ENCODE measurements at regions not wholly inside any gene's neighbourhood (a gene's known extent, or its start where the extent isn't known, plus 50 kb on each side); places are given as distances from the start of the nearest gene placed in this dataset.
A peak's percentile ranks its signal among the peaks of the same experiment; 100 is the strongest.

GRCh38 chr12:102741196-102741595, 175.8 kb downstream of the PAH start:
- H3K36me3 Mint-ChIP-seq: no peaks in the 10 kb centered on the region
- DNase-seq: no peak
- ChIA-PET POLR2A (no interaction called here), CTCF (no interaction called here)
- Histone ChIP-seq H3K4me3 (ENCODE audit: low read length) (no peak overlapping the region), H3K36me3 (ENCODE audit: insufficient read depth, low read length) (no peaks in the 10 kb centered on the region), H3K27ac (ENCODE audit: low read depth, low read length) (no peak overlapping the region), H3K27me3 (ENCODE audit: insufficient read depth, low read length, poor library complexity, severe bottlenecking) (no peaks in the 10 kb centered on the region), H3K4me1 (ENCODE audit: insufficient read depth, low read length) (no peaks in the 10 kb centered on the region), H3K9me3 (ENCODE audit: low read length) (no peaks in the 10 kb centered on the region)
- no peaks in the 10 kb centered on the region for H3K4me1 Mint-ChIP-seq
- no peak overlapping the region for H3K4me3 Mint-ChIP-seq
- peaks cover 2 to 4% of the 10 kb centered on the region in 2 donors for H3K27me3 Mint-ChIP-seq
- peaks cover 0 to 5% (median 0%) of the 10 kb centered on the region in 5 donors for H3K9me3 Mint-ChIP-seq
- H3K27ac Mint-ChIP-seq: no peak overlapping the region

GRCh38 chr12:102740141-102740955, 176.7 kb downstream of the PAH start:
- Histone ChIP-seq H3K36me3 (ENCODE audit: insufficient read depth, low read length) (no peaks in the 10 kb centered on the region), H3K27me3 (ENCODE audit: insufficient read depth, low read length, poor library complexity, severe bottlenecking) (no peaks in the 10 kb centered on the region), H3K9me3 (ENCODE audit: low read length) (no peaks in the 10 kb centered on the region), H3K4me1 (ENCODE audit: insufficient read depth, low read length) (no peaks in the 10 kb centered on the region), H3K4me3 (ENCODE audit: low read length) (no peak overlapping the region), H3K27ac (ENCODE audit: low read depth, low read length) (no peak overlapping the region)
- DNase-seq: no peak
- ChIA-PET CTCF (interaction anchor here (0.8 kb wide), 1 partner anchor 17 kb away, joined by 3 read pairs; no protein-coding TSS in a partner anchor), POLR2A (no interaction called here)
- H3K36me3 Mint-ChIP-seq: no peaks in the 10 kb centered on the region
- no peak overlapping the region for H3K4me3 Mint-ChIP-seq
- no peaks in the 10 kb centered on the region for H3K27me3 Mint-ChIP-seq
- H3K9me3 Mint-ChIP-seq: peaks cover 0 to 5% (median 0%) of the 10 kb centered on the region in 5 donors
- H3K27ac Mint-ChIP-seq: no peak overlapping the region
- H3K4me1 Mint-ChIP-seq: peaks cover 4% of the 10 kb centered on the region in 3 donors

GRCh38 chr12:102736328-102736727, 180.7 kb downstream of the PAH start:
- no peaks in the 10 kb centered on the region for H3K27me3 Mint-ChIP-seq
- no peak overlapping the region for H3K4me3 Mint-ChIP-seq
- Histone ChIP-seq H3K9me3 (ENCODE audit: low read length) (no peaks in the 10 kb centered on the region), H3K36me3 (ENCODE audit: insufficient read depth, low read length) (no peaks in the 10 kb centered on the region), H3K4me1 (ENCODE audit: insufficient read depth, low read length) (no peaks in the 10 kb centered on the region), H3K27me3 (ENCODE audit: insufficient read depth, low read length, poor library complexity, severe bottlenecking) (no peaks in the 10 kb centered on the region), H3K4me3 (ENCODE audit: low read length) (no peak overlapping the region), H3K27ac (ENCODE audit: low read depth, low read length) (no peak overlapping the region)
- H3K9me3 Mint-ChIP-seq: peaks cover 0 to 5% (median 0%) of the 10 kb centered on the region in 5 donors
- H3K27ac Mint-ChIP-seq: peak overlapping the region in 1 of 8 donors; percentile 87
- H3K4me1 Mint-ChIP-seq: peaks cover 5 to 10% (median 6%) of the 10 kb centered on the region in 3 donors
- POLR2A ChIA-PET: no interaction called here
- no peak for DNase-seq
- CTCF ChIA-PET: no interaction called here
- no peaks in the 10 kb centered on the region for H3K36me3 Mint-ChIP-seq

GRCh38 chr12:102735104-102735503, 181.9 kb downstream of the PAH start:
- no peak overlapping the region for H3K27ac ChIP-seq (ENCODE audit: low read depth, low read length)
- peak overlapping the region in 1 of 7 donors; percentile 14 for H3K4me3 Mint-ChIP-seq
- H3K27ac Mint-ChIP-seq: peak overlapping the region in 4 of 8 donors; percentile 12 to 76 (median 29)
- H3K36me3 ChIP-seq (ENCODE audit: insufficient read depth, low read length): no peaks in the 10 kb centered on the region
- POLR2A ChIA-PET: no interaction called here
- CTCF ChIA-PET: no interaction called here
- no peaks in the 10 kb centered on the region for H3K27me3 Mint-ChIP-seq
- no peaks in the 10 kb centered on the region for H3K36me3 Mint-ChIP-seq
- peaks cover 0 to 5% (median 0%) of the 10 kb centered on the region in 5 donors for H3K9me3 Mint-ChIP-seq
- H3K4me1 Mint-ChIP-seq: peaks cover 5 to 10% (median 6%) of the 10 kb centered on the region in 3 donors
- H3K27me3 ChIP-seq (ENCODE audit: insufficient read depth, low read length, poor library complexity, severe bottlenecking): no peaks in the 10 kb centered on the region
- DNase-seq: no peak
- no peaks in the 10 kb centered on the region for H3K9me3 ChIP-seq (ENCODE audit: low read length)
- H3K4me3 ChIP-seq (ENCODE audit: low read length): no peak overlapping the region
- no peaks in the 10 kb centered on the region for H3K4me1 ChIP-seq (ENCODE audit: insufficient read depth, low read length)

- no peak for DNase-seq
- Histone ChIP-seq H3K4me3 (ENCODE audit: low read length) (no peak overlapping the region), H3K27ac (ENCODE audit: low read depth, low read length) (no peak overlapping the region), H3K4me1 (ENCODE audit: insufficient read depth, low read length) (no peaks in the 10 kb centered on the region), H3K36me3 (ENCODE audit: insufficient read depth, low read length) (no peaks in the 10 kb centered on the region), H3K9me3 (ENCODE audit: low read length) (no peaks in the 10 kb centered on the region), H3K27me3 (ENCODE audit: insufficient read depth, low read length, poor library complexity, severe bottlenecking) (no peaks in the 10 kb centered on the region)
- H3K27ac Mint-ChIP-seq: no peak overlapping the region
- no peaks in the 10 kb centered on the region for H3K27me3 Mint-ChIP-seq
- no peak overlapping the region for H3K4me3 Mint-ChIP-seq
- POLR2A ChIA-PET: no interaction called here
- H3K36me3 Mint-ChIP-seq: no peaks in the 10 kb centered on the region
- no peaks in the 10 kb centered on the region for H3K9me3 Mint-ChIP-seq
- H3K4me1 Mint-ChIP-seq: peaks cover 5 to 10% (median 6%) of the 10 kb centered on the region in 3 donors
- CTCF ChIA-PET: no interaction called here
These were observed 186.0 kb downstream of the PAH start for GRCh38 chr12:102730996-102731395.

GRCh38 chr12:102728506-102729242, 188.4 kb downstream of the PAH start:
- Histone ChIP-seq H3K27me3 (ENCODE audit: insufficient read depth, low read length, poor library complexity, severe bottlenecking) (no peaks in the 10 kb centered on the region), H3K27ac (ENCODE audit: low read depth, low read length) (no peak overlapping the region), H3K4me1 (ENCODE audit: insufficient read depth, low read length) (no peaks in the 10 kb centered on the region), H3K36me3 (ENCODE audit: insufficient read depth, low read length) (no peaks in the 10 kb centered on the region), H3K9me3 (ENCODE audit: low read length) (no peaks in the 10 kb centered on the region), H3K4me3 (ENCODE audit: low read length) (no peak overlapping the region)
- no peaks in the 10 kb centered on the region for H3K36me3 Mint-ChIP-seq
- CTCF ChIA-PET: no interaction called here
- DNase-seq: no peak
- H3K4me3 Mint-ChIP-seq: no peak overlapping the region
- POLR2A ChIA-PET: no interaction called here
- H3K27me3 Mint-ChIP-seq: no peaks in the 10 kb centered on the region
- no peaks in the 10 kb centered on the region for H3K4me1 Mint-ChIP-seq
- no peak overlapping the region for H3K27ac Mint-ChIP-seq
- no peaks in the 10 kb centered on the region for H3K9me3 Mint-ChIP-seq

- Histone ChIP-seq H3K27ac (ENCODE audit: low read depth, low read length) (no peak overlapping the region), H3K9me3 (ENCODE audit: low read length) (no peaks in the 10 kb centered on the region), H3K4me1 (ENCODE audit: insufficient read depth, low read length) (no peaks in the 10 kb centered on the region), H3K4me3 (ENCODE audit: low read length) (no peak overlapping the region), H3K27me3 (ENCODE audit: insufficient read depth, low read length, poor library complexity, severe bottlenecking) (no peaks in the 10 kb centered on the region), H3K36me3 (ENCODE audit: insufficient read depth, low read length) (no peaks in the 10 kb centered on the region)
- POLR2A ChIA-PET: no interaction called here
- Mint-ChIP-seq H3K9me3 (no peaks in the 10 kb centered on the region), H3K27me3 (no peaks in the 10 kb centered on the region), H3K36me3 (no peaks in the 10 kb centered on the region), H3K4me3 (no peak overlapping the region), H3K4me1 (no peaks in the 10 kb centered on the region), H3K27ac (no peak overlapping the region)
- no peak for DNase-seq
- CTCF ChIA-PET: no interaction called here
These were observed 190.4 kb downstream of the PAH start for GRCh38 chr12:102726686-102727085.

GRCh38 chr12:102722147-102722546, 194.9 kb downstream of the PAH start:
- H3K9me3 Mint-ChIP-seq: no peaks in the 10 kb centered on the region
- ChIA-PET CTCF (no interaction called here), POLR2A (no interaction called here)
- Histone ChIP-seq H3K27me3 (ENCODE audit: insufficient read depth, low read length, poor library complexity, severe bottlenecking) (no peaks in the 10 kb centered on the region), H3K4me3 (ENCODE audit: low read length) (no peak overlapping the region), H3K9me3 (ENCODE audit: low read length) (no peaks in the 10 kb centered on the region), H3K27ac (ENCODE audit: low read depth, low read length) (no peak overlapping the region), H3K36me3 (ENCODE audit: insufficient read depth, low read length) (no peaks in the 10 kb centered on the region), H3K4me1 (ENCODE audit: insufficient read depth, low read length) (no peaks in the 10 kb centered on the region)
- H3K27ac Mint-ChIP-seq: no peak overlapping the region
- no peak for DNase-seq
- H3K4me1 Mint-ChIP-seq: no peaks in the 10 kb centered on the region
- H3K36me3 Mint-ChIP-seq: no peaks in the 10 kb centered on the region
- H3K4me3 Mint-ChIP-seq: no peak overlapping the region
- H3K27me3 Mint-ChIP-seq: no peaks in the 10 kb centered on the region

All from CD8-positive, alpha-beta memory T cell (primary cell).